ENCODE measurements at regions not wholly inside any gene's neighbourhood (a gene's known extent, or its start where the extent isn't known, plus 50 kb on each side); places are given as distances from the start of the nearest gene placed in this dataset.

GRCh38 chr14:84519836-84520235 is 1010.1 kb upstream of the FLRT2 start:
- H3K4me1 ChIP-seq (ENCODE audit: insufficient read depth, low read length): no peaks in the 10 kb centered on the region
- ATAC-seq (ENCODE audit: poor library complexity): no peak
- H3K9me3 Mint-ChIP-seq: peaks cover 16% of the 10 kb centered on the region
- H3K9me3 ChIP-seq (ENCODE audit: control insufficient read depth in 1 of 2, insufficient read depth in 1 of 2, low read length in 2 of 2): peaks cover 0 to 10% of the 10 kb centered on the region in 2 experiments
- H3K27me3 ChIP-seq (ENCODE audit: control insufficient read depth in 1 of 2, insufficient read depth in 2 of 2, low read length in 2 of 2): no peaks in the 10 kb centered on the region
- intact Hi-C loops (cut with DNase I, micrococcal nuclease): no loop called here
- no peak overlapping the region for H3K4me3 Mint-ChIP-seq
- TF ChIP-seq, protein P1, sequence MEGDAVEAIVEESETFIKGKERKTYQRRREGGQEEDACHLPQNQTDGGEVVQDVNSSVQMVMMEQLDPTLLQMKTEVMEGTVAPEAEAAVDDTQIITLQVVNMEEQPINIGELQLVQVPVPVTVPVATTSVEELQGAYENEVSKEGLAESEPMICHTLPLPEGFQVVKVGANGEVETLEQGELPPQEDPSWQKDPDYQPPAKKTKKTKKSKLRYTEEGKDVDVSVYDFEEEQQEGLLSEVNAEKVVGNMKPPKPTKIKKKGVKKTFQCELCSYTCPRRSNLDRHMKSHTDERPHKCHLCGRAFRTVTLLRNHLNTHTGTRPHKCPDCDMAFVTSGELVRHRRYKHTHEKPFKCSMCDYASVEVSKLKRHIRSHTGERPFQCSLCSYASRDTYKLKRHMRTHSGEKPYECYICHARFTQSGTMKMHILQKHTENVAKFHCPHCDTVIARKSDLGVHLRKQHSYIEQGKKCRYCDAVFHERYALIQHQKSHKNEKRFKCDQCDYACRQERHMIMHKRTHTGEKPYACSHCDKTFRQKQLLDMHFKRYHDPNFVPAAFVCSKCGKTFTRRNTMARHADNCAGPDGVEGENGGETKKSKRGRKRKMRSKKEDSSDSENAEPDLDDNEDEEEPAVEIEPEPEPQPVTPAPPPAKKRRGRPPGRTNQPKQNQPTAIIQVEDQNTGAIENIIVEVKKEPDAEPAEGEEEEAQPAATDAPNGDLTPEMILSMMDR (IDR thresholded peaks at IDR 0.05): no peak
- CTCF ChIA-PET: no interaction called here
- POLR2A ChIA-PET: no interaction called here
- H3K27ac ChIP-seq (ENCODE audit: low read depth in 1 of 2, low read length in 2 of 2): no peak overlapping the region
- no peaks in the 10 kb centered on the region for H3K36me3 Mint-ChIP-seq (ENCODE audit: low read depth)
- no peaks in the 10 kb centered on the region for H3K27me3 Mint-ChIP-seq
- no peaks in the 10 kb centered on the region for H3K36me3 ChIP-seq (ENCODE audit: insufficient read depth, low read length)
- no peak overlapping the region for H3K4me3 ChIP-seq (ENCODE audit: low read length)
- DNase-seq: no peak
- no peak overlapping the region for H3K27ac Mint-ChIP-seq
- H3K4me1 Mint-ChIP-seq (ENCODE audit: low read depth): no peaks in the 10 kb centered on the region

DNA sequence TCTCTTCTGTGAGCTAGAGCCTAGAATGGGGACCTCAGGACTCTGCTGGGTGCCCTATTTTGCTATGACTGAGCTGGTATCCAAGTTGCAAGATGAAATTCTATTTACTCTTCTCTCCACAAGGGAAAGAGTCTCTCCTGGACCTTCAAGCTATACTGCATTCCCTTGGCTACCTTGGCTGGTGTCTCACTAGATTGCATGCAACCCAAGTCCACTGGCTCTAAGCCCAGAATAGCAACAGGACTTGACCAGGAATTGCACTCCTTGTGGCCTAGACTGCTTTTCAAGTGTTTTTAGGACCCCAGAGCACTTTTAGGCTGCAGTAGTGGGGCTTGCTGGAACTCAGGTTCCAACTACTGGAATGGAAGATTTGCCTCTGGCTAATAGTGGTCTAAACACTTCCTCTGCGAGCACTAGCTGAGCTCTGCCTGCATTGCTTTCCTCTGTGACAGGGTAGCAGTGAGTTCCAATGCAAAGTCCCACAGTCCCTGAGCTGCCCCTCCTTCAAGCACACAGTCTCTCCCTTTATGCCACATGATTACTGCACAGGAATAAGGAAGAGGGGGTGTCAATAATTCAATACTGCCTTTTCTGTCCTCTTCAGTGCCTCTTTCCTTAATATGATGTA is 1009.1 kb upstream of the FLRT2 start:
- no peak overlapping the region for H3K27ac ChIP-seq (ENCODE audit: low read depth in 1 of 2, low read length in 2 of 2)
- H3K4me3 ChIP-seq (ENCODE audit: low read length): no peak overlapping the region
- H3K4me1 ChIP-seq (ENCODE audit: insufficient read depth, low read length): no peaks in the 10 kb centered on the region
- Mint-ChIP-seq H3K36me3 (ENCODE audit: low read depth) (no peaks in the 10 kb centered on the region), H3K27me3 (no peaks in the 10 kb centered on the region), H3K27ac (no peak overlapping the region), H3K4me3 (no peak overlapping the region), H3K4me1 (ENCODE audit: low read depth) (no peaks in the 10 kb centered on the region), H3K9me3 (peaks cover 12% of the 10 kb centered on the region)
- ChIA-PET POLR2A (no interaction called here), CTCF (no interaction called here)
- H3K9me3 ChIP-seq (ENCODE audit: control insufficient read depth in 1 of 2, insufficient read depth in 1 of 2, low read length in 2 of 2): peaks cover 0 to 10% of the 10 kb centered on the region in 2 experiments
- H3K36me3 ChIP-seq (ENCODE audit: insufficient read depth, low read length): no peaks in the 10 kb centered on the region
- DNase-seq (no peak), ATAC-seq (ENCODE audit: poor library complexity) (no peak)
- H3K27me3 ChIP-seq (ENCODE audit: control insufficient read depth in 1 of 2, insufficient read depth in 2 of 2, low read length in 2 of 2): no peaks in the 10 kb centered on the region
- intact Hi-C loops (cut with DNase I, micrococcal nuclease): no loop called here
- TF ChIP-seq, protein P1 (IDR thresholded peaks at IDR 0.05): no peak

DNA sequence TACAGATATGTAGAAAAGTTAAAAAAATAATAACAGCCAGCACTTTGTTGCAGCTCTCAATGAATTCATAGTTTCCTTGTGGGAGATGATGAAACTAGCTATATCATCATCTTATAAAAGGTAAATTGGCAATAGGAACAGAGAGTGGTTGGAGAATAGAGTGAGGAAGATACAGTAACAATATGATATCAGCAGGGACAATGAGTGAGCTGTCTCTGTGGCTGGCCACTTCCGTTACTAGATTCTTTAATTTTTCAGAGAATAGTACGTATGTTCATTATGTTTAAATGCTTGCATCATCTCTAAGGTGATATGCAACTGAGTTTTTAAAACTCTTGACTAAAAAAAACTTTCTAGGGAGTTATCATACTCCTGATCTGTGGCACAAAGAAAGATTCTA is 1006.2 kb upstream of the FLRT2 start:
- Mint-ChIP-seq H3K36me3 (ENCODE audit: low read depth) (no peaks in the 10 kb centered on the region), H3K4me1 (ENCODE audit: low read depth) (no peaks in the 10 kb centered on the region), H3K4me3 (no peak overlapping the region), H3K27me3 (no peaks in the 10 kb centered on the region), H3K27ac (no peak overlapping the region), H3K9me3 (peaks cover 7% of the 10 kb centered on the region)
- intact Hi-C loops (cut with DNase I, micrococcal nuclease): no loop called here
- POLR2A ChIA-PET: no interaction called here
- Histone ChIP-seq H3K27me3 (ENCODE audit: control insufficient read depth in 1 of 2, insufficient read depth in 2 of 2, low read length in 2 of 2) (no peaks in the 10 kb centered on the region), H3K36me3 (ENCODE audit: insufficient read depth, low read length) (no peaks in the 10 kb centered on the region), H3K4me1 (ENCODE audit: insufficient read depth, low read length) (no peaks in the 10 kb centered on the region), H3K27ac (ENCODE audit: low read depth in 1 of 2, low read length in 2 of 2) (no peak overlapping the region), H3K9me3 (ENCODE audit: control insufficient read depth in 1 of 2, insufficient read depth in 1 of 2, low read length in 2 of 2) (peaks cover 0 to 10% of the 10 kb centered on the region in 2 experiments), H3K4me3 (ENCODE audit: low read length) (no peak overlapping the region)
- TF ChIP-seq, protein P1 (IDR thresholded peaks at IDR 0.05): no peak
- DNase-seq (no peak), ATAC-seq (ENCODE audit: poor library complexity) (no peak)
- CTCF ChIA-PET: no interaction called here

Measured in CD4-positive, alpha-beta T cell (primary cell).